GM23338 (cell line): ENCODE measurements at regions not wholly inside any gene's neighbourhood (a gene's known extent, or its start where the extent isn't known, plus 50 kb on each side); places are given as distances from the start of the nearest gene placed in this dataset.

Experiments
- ATAC-seq: fragments of 200-7000 bp; cut with Tn5 transposase; 3 replicates; pipeline ENCODE4 v1.9.1; 2020
- DNase-seq: peaks from one replicate; pipeline ENCODE4 v3.0.0-alpha.2; 2015; ENCODE audit warnings: low spot score
- H2AFZ ChIP-seq: fragments of 200-600 bp; sonication (generic); 2 replicates; pipeline ENCODE4 v1.8.0; 2016; ENCODE audit warnings: antibody characterized with exemption, mild to moderate bottlenecking, moderate library complexity
- H3F3A ChIP-seq: fragments of 200-600 bp; sonication (generic); replicated peaks from 2 replicates; pipeline ENCODE4 v1.8.0; 2017; ENCODE audit warnings: antibody characterized with exemption, mixed run types, low read depth
- H3K27ac ChIP-seq: fragments of 200-600 bp; sonication (generic); 2 replicates; pipeline ENCODE4 v1.6.1; 2016; ENCODE audit warnings: low read depth
- H3K27me3 ChIP-seq: fragments of 200-600 bp; sonication (generic); 2 replicates; pipeline ENCODE4 v1.8.0; 2016; ENCODE audit warnings: mild to moderate bottlenecking, mixed run types, moderate library complexity; ENCODE audit not compliant: insufficient read depth
- H3K36me3 ChIP-seq: fragments of 200-600 bp; sonication (generic); 2 replicates; pipeline ENCODE4 v1.8.0; 2016; ENCODE audit warnings: mild to moderate bottlenecking; ENCODE audit not compliant: insufficient read depth
- H3K4me1 ChIP-seq: fragments of 200-600 bp; sonication (generic); 2 replicates; pipeline ENCODE4 v1.8.0; 2016; ENCODE audit warnings: mild to moderate bottlenecking, moderate library complexity; ENCODE audit not compliant: insufficient read depth
- H3K4me2 ChIP-seq: fragments of 200-600 bp; sonication (generic); 2 replicates; pipeline ENCODE4 v1.7.1; 2017; ENCODE audit warnings: mixed run types
- H3K4me3 ChIP-seq: fragments of 200-600 bp; sonication (generic); 2 replicates; pipeline ENCODE4 v1.6.1; 2016; ENCODE audit warnings: mixed run types
- H3K79me2 ChIP-seq: fragments of 200-600 bp; sonication (generic); replicated peaks from 2 replicates; pipeline ENCODE4 v1.8.0; 2017; ENCODE audit warnings: mild to moderate bottlenecking; ENCODE audit not compliant: insufficient read depth
- H3K9me2 ChIP-seq: fragments of 200-600 bp; sonication (generic); 2 replicates; pipeline ENCODE4 v1.8.0; 2017; ENCODE audit not compliant: insufficient read depth
- H4K20me1 ChIP-seq: fragments of 200-600 bp; sonication (generic); replicated peaks from 2 replicates; pipeline ENCODE4 v1.8.0; 2017; ENCODE audit warnings: mild to moderate bottlenecking; ENCODE audit not compliant: insufficient read depth
- H3K27ac Mint-ChIP-seq: 2 replicates; pipeline ENCODE4 v1.8.0; 2020; ENCODE audit warnings: inconsistent platforms, mild to moderate bottlenecking, moderate library complexity, mixed read lengths
- H3K27me3 Mint-ChIP-seq: 3 replicates; pipeline ENCODE4 v1.8.0; 2022; ENCODE audit warnings: low read depth, mild to moderate bottlenecking, moderate library complexity, mixed read lengths, inconsistent platforms; ENCODE audit not compliant: insufficient read depth, poor library complexity
- H3K36me3 Mint-ChIP-seq: 3 replicates; pipeline ENCODE4 v1.8.0; 2021; ENCODE audit warnings: low read depth, mild to moderate bottlenecking, inconsistent platforms, moderate library complexity, mixed read lengths
- H3K4me1 Mint-ChIP-seq: 3 replicates; pipeline ENCODE4 v1.8.0; 2020; ENCODE audit warnings: mild to moderate bottlenecking, inconsistent platforms, mixed read lengths
- H3K4me3 Mint-ChIP-seq: 3 replicates; pipeline ENCODE4 v1.8.0; 2021; ENCODE audit warnings: moderate library complexity, mild to moderate bottlenecking, inconsistent platforms, mixed read lengths
- H3K9me3 Mint-ChIP-seq: 3 replicates; pipeline ENCODE4 v1.8.0; 2020; ENCODE audit warnings: moderate library complexity, mild to moderate bottlenecking, inconsistent platforms, mixed read lengths
- CREB1 ChIP-seq: fragments of 250-450 bp; sonication (Bioruptor Pico); IDR thresholded peaks from 2 replicates; pipeline ENCODE4 v1.5.0; 2020; ENCODE audit warnings: low read depth, mild to moderate bottlenecking, moderate library complexity
- EZH2 ChIP-seq: fragments of 200-600 bp; sonication (generic); IDR thresholded peaks from one replicate; pipeline ENCODE4 v1.8.0; 2017; ENCODE audit warnings: antibody characterized with exemption, mild to moderate bottlenecking, low read depth; ENCODE audit not compliant: unreplicated experiment
- JUNB ChIP-seq: IDR thresholded peaks from one replicate; pipeline ENCODE4 v1.6.1; 2016; ENCODE audit warnings: antibody characterized with exemption; ENCODE audit not compliant: unreplicated experiment
- STAT1 ChIP-seq: IDR thresholded peaks from one replicate; pipeline ENCODE4 v1.6.1; 2016; ENCODE audit warnings: antibody characterized with exemption; ENCODE audit not compliant: unreplicated experiment
- ZNF114 ChIP-seq: fragments of 250-450 bp; sonication (Bioruptor Pico); IDR thresholded peaks from 2 replicates; pipeline ENCODE4 v1.5.0; 2020; ENCODE audit warnings: mild to moderate bottlenecking, moderate library complexity
- TF ChIP-seq, protein P1 (sequence below): IDR thresholded peaks from 2 replicates; pipeline ENCODE4 v1.6.1; 2016; ENCODE audit warnings: antibody characterized with exemption
- TF ChIP-seq, protein P2 (sequence below): fragments of 250-450 bp; sonication (Bioruptor Pico); IDR thresholded peaks from 2 replicates; pipeline ENCODE4 v1.5.0; 2020; ENCODE audit warnings: mild to moderate bottlenecking, moderate library complexity
- TF ChIP-seq, protein P3 (sequence below), 2 experiments: fragments of 200-600 bp in 1 of 2; sonication (generic) in 1 of 2; conservative IDR thresholded peaks; 2 replicates each; pipeline versions ENCODE4 v1.5.1 to v1.6.1; 2016 to 2017; ENCODE audit warnings: antibody characterized with exemption in 2 of 2, low read depth in 2 of 2, mild to moderate bottlenecking in 2 of 2, moderate library complexity in 1 of 2
- TF ChIP-seq, protein P4 (sequence below): IDR thresholded peaks from one replicate; pipeline ENCODE4 v1.6.1; 2018; ENCODE audit warnings: antibody characterized with exemption; ENCODE audit not compliant: unreplicated experiment

DNA sequence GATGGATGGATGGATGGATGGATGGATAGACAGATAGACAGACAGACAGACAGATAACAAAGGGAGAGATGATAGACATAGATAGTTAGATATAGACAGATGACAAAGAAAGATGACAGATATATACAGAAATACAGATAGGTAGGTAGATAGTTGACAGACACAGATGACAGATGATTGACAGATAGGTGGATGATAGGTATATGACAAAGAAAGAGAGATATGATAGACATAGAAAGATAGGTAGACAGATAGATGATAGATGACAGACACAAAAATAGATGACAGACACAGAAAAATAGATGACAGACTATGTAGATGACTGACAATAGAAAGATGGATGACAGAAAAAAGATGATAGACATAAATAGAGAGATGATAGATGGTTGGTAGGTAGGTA is 200.0 kb upstream of the TAS2R1 start:
- no peak overlapping the region for H3K4me2 ChIP-seq
- peaks cover 4% of the 10 kb centered on the region; the same call in 1 of the 2 replicates for H3K9me2 ChIP-seq
- no peaks in the 10 kb centered on the region for H3K27me3 ChIP-seq
- Mint-ChIP-seq H3K4me3 (no peak overlapping the region), H3K4me1 (peaks cover 51% of the 10 kb centered on the region), H3K27me3 (peaks cover 4% of the 10 kb centered on the region), H3K27ac (no peak overlapping the region; the same call in 1 of the 2 replicates), H3K36me3 (no peaks in the 10 kb centered on the region), H3K9me3 (no peaks in the 10 kb centered on the region; the same call in 2 of the 3 replicates)
- TF ChIP-seq, protein P1, sequence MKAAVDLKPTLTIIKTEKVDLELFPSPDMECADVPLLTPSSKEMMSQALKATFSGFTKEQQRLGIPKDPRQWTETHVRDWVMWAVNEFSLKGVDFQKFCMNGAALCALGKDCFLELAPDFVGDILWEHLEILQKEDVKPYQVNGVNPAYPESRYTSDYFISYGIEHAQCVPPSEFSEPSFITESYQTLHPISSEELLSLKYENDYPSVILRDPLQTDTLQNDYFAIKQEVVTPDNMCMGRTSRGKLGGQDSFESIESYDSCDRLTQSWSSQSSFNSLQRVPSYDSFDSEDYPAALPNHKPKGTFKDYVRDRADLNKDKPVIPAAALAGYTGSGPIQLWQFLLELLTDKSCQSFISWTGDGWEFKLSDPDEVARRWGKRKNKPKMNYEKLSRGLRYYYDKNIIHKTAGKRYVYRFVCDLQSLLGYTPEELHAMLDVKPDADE = no peak
- no peak for TF ChIP-seq CREB1 (CRISPR knock-in tag)
- no peak for TF ChIP-seq EZH2
- no peak for TF ChIP-seq ZNF114 (CRISPR knock-in tag)
- TF ChIP-seq JUNB = no peak
- H3F3A ChIP-seq = no peaks in the 10 kb centered on the region
- H3K79me2 ChIP-seq = no peaks in the 10 kb centered on the region
- H3K4me1 ChIP-seq = peaks cover 44% of the 10 kb centered on the region; the same call in 1 of the 2 replicates
- no peak overlapping the region for H2AFZ ChIP-seq
- no peaks in the 10 kb centered on the region for H4K20me1 ChIP-seq
- ATAC-seq (no peak), DNase-seq (no peak)
- no peak overlapping the region for H3K27ac ChIP-seq
- H3K36me3 ChIP-seq = no peaks in the 10 kb centered on the region
- no peak overlapping the region for H3K4me3 ChIP-seq

DNA sequence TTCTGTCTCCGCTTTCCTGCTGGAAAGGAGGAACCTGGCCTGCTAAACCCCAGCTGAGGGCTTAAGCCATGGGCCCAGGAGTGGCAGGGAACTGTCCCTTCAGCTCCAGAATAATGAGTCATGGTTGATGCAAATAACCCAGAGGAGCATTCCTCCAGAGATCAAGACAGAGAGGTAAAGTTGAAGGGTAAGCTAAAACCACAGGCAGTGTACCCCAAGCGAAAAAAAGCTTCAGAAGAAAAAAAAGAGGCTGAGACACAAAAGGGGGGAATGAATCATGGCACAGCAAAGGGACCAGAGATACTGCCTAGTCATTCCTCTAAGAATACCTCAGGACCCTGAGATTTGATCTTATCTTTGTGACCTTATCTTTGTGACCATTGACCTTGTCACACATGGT is 199.5 kb upstream of the TAS2R1 start:
- no peaks in the 10 kb centered on the region for H3F3A ChIP-seq
- H2AFZ ChIP-seq = no peak overlapping the region
- H3K79me2 ChIP-seq = no peaks in the 10 kb centered on the region
- Mint-ChIP-seq H3K9me3 (no peaks in the 10 kb centered on the region; the same call in 2 of the 3 replicates), H3K4me1 (peaks cover 46% of the 10 kb centered on the region), H3K36me3 (no peaks in the 10 kb centered on the region), H3K27ac (peak overlapping the region; percentile 76), H3K4me3 (no peak overlapping the region), H3K27me3 (peaks cover 4% of the 10 kb centered on the region)
- no peaks in the 10 kb centered on the region for H4K20me1 ChIP-seq
- TF ChIP-seq, protein P2, sequence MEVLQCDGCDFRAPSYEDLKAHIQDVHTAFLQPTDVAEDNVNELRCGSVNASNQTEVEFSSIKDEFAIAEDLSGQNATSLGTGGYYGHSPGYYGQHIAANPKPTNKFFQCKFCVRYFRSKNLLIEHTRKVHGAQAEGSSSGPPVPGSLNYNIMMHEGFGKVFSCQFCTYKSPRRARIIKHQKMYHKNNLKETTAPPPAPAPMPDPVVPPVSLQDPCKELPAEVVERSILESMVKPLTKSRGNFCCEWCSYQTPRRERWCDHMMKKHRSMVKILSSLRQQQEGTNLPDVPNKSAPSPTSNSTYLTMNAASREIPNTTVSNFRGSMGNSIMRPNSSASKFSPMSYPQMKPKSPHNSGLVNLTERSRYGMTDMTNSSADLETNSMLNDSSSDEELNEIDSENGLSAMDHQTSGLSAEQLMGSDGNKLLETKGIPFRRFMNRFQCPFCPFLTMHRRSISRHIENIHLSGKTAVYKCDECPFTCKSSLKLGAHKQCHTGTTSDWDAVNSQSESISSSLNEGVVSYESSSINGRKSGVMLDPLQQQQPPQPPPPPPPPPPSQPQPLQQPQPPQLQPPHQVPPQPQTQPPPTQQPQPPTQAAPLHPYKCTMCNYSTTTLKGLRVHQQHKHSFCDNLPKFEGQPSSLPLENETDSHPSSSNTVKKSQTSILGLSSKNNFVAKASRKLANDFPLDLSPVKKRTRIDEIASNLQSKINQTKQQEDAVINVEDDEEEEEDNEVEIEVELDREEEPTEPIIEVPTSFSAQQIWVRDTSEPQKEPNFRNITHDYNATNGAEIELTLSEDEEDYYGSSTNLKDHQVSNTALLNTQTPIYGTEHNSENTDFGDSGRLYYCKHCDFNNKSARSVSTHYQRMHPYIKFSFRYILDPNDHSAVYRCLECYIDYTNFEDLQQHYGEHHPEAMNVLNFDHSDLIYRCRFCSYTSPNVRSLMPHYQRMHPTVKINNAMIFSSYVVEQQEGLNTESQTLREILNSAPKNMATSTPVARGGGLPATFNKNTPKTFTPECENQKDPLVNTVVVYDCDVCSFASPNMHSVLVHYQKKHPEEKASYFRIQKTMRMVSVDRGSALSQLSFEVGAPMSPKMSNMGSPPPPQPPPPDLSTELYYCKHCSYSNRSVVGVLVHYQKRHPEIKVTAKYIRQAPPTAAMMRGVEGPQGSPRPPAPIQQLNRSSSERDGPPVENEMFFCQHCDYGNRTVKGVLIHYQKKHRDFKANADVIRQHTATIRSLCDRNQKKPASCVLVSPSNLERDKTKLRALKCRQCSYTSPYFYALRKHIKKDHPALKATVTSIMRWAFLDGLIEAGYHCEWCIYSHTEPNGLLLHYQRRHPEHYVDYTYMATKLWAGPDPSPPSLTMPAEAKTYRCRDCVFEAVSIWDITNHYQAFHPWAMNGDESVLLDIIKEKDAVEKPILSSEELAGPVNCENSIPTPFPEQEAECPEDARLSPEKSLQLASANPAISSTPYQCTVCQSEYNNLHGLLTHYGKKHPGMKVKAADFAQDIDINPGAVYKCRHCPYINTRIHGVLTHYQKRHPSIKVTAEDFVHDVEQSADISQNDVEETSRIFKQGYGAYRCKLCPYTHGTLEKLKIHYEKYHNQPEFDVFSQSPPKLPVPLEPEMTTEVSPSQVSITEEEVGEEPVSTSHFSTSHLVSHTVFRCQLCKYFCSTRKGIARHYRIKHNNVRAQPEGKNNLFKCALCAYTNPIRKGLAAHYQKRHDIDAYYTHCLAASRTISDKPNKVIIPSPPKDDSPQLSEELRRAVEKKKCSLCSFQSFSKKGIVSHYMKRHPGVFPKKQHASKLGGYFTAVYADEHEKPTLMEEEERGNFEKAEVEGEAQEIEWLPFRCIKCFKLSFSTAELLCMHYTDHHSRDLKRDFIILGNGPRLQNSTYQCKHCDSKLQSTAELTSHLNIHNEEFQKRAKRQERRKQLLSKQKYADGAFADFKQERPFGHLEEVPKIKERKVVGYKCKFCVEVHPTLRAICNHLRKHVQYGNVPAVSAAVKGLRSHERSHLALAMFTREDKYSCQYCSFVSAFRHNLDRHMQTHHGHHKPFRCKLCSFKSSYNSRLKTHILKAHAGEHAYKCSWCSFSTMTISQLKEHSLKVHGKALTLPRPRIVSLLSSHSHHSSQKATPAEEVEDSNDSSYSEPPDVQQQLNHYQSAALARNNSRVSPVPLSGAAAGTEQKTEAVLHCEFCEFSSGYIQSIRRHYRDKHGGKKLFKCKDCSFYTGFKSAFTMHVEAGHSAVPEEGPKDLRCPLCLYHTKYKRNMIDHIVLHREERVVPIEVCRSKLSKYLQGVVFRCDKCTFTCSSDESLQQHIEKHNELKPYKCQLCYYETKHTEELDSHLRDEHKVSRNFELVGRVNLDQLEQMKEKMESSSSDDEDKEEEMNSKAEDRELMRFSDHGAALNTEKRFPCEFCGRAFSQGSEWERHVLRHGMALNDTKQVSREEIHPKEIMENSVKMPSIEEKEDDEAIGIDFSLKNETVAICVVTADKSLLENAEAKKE = peak; percentile 71; the same call in 1 of the 2 replicates
- TF ChIP-seq ZNF114 (CRISPR knock-in tag) = no peak
- TF ChIP-seq, protein P3, sequence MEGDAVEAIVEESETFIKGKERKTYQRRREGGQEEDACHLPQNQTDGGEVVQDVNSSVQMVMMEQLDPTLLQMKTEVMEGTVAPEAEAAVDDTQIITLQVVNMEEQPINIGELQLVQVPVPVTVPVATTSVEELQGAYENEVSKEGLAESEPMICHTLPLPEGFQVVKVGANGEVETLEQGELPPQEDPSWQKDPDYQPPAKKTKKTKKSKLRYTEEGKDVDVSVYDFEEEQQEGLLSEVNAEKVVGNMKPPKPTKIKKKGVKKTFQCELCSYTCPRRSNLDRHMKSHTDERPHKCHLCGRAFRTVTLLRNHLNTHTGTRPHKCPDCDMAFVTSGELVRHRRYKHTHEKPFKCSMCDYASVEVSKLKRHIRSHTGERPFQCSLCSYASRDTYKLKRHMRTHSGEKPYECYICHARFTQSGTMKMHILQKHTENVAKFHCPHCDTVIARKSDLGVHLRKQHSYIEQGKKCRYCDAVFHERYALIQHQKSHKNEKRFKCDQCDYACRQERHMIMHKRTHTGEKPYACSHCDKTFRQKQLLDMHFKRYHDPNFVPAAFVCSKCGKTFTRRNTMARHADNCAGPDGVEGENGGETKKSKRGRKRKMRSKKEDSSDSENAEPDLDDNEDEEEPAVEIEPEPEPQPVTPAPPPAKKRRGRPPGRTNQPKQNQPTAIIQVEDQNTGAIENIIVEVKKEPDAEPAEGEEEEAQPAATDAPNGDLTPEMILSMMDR (conservative IDR thresholded peaks at IDR 0.05; ENCODE audit: low read depth in 2 of 2) = no peak
- no peak for TF ChIP-seq STAT1
- TF ChIP-seq, protein P4, sequence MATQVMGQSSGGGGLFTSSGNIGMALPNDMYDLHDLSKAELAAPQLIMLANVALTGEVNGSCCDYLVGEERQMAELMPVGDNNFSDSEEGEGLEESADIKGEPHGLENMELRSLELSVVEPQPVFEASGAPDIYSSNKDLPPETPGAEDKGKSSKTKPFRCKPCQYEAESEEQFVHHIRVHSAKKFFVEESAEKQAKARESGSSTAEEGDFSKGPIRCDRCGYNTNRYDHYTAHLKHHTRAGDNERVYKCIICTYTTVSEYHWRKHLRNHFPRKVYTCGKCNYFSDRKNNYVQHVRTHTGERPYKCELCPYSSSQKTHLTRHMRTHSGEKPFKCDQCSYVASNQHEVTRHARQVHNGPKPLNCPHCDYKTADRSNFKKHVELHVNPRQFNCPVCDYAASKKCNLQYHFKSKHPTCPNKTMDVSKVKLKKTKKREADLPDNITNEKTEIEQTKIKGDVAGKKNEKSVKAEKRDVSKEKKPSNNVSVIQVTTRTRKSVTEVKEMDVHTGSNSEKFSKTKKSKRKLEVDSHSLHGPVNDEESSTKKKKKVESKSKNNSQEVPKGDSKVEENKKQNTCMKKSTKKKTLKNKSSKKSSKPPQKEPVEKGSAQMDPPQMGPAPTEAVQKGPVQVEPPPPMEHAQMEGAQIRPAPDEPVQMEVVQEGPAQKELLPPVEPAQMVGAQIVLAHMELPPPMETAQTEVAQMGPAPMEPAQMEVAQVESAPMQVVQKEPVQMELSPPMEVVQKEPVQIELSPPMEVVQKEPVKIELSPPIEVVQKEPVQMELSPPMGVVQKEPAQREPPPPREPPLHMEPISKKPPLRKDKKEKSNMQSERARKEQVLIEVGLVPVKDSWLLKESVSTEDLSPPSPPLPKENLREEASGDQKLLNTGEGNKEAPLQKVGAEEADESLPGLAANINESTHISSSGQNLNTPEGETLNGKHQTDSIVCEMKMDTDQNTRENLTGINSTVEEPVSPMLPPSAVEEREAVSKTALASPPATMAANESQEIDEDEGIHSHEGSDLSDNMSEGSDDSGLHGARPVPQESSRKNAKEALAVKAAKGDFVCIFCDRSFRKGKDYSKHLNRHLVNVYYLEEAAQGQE = no peak
- ATAC-seq (peak; percentile 38), DNase-seq (peak; percentile 17)
- no peak overlapping the region for H3K4me2 ChIP-seq
- H3K27ac ChIP-seq = no peak overlapping the region
- H3K36me3 ChIP-seq = no peaks in the 10 kb centered on the region
- H3K27me3 ChIP-seq = no peaks in the 10 kb centered on the region
- peaks cover 38% of the 10 kb centered on the region; the same call in 1 of the 2 replicates for H3K4me1 ChIP-seq
- no peak overlapping the region for H3K4me3 ChIP-seq
- H3K9me2 ChIP-seq = peaks cover 4% of the 10 kb centered on the region; the same call in 1 of the 2 replicates
